OCI-LY3 (cell line): ENCODE measurements at regions not wholly inside any gene's neighbourhood (a gene's known extent, or its start where the extent isn't known, plus 50 kb on each side); places are given as distances from the start of the nearest gene placed in this dataset.

Experiments used
- H2AFZ ChIP-seq: fragments of 200-600, 300-600 bp; shearing (Covaris generic); 2 replicates; pipeline ENCODE4 v1.6.0; 2014; ENCODE audit warnings: antibody characterized with exemption, low read depth, low read length
- H3K27ac ChIP-seq: fragments of 200-600, 300-600 bp; sonication (generic); 2 replicates; pipeline ENCODE4 v1.5.1; 2014; ENCODE audit warnings: mild to moderate bottlenecking, low read length, moderate library complexity, mixed read lengths
- H3K27me3 ChIP-seq: fragments of 200-600, 300-600 bp; sonication (generic); 2 replicates; pipeline ENCODE4 v1.6.1; 2014; ENCODE audit warnings: low read depth, low read length, mixed read lengths
- H3K36me3 ChIP-seq: fragments of 200-600, 300-600 bp; sonication (generic); replicated peaks from 2 replicates; pipeline ENCODE3; 2014; ENCODE audit warnings: low read depth, low read length, mixed read lengths
- H3K4me1 ChIP-seq: fragments of 300-600, 200-600 bp; sonication (generic); 2 replicates; pipeline ENCODE4 v1.6.1; 2014; ENCODE audit warnings: low read length, mixed read lengths
- H3K4me2 ChIP-seq: fragments of 200-600, 300-600 bp; sonication (generic); 2 replicates; pipeline ENCODE4 v1.6.1; 2014; ENCODE audit warnings: low read length, mixed read lengths
- H3K4me3 ChIP-seq: fragments of 300-600, 200-600 bp; sonication (generic); 2 replicates; pipeline ENCODE4 v1.5.1; 2014; ENCODE audit warnings: antibody characterized with exemption, mild to moderate bottlenecking, low read length, moderate library complexity
- H3K79me2 ChIP-seq: fragments of 300-600, 200-600 bp; shearing (Covaris generic); 2 replicates; pipeline ENCODE4 v1.6.1; 2014; ENCODE audit warnings: mild to moderate bottlenecking, low read length, mixed read lengths
- H3K9ac ChIP-seq: fragments of 300-600, 200-600 bp; shearing (Covaris generic); 2 replicates; pipeline ENCODE4 v1.6.0; 2014; ENCODE audit warnings: mild to moderate bottlenecking, low read length, moderate library complexity
- H3K9me3 ChIP-seq: fragments of 200-600, 300-600 bp; shearing (Covaris generic); 2 replicates; pipeline ENCODE4 v1.6.1; 2014; ENCODE audit warnings: low read length, mixed read lengths; ENCODE audit not compliant: insufficient read depth
- H4K20me1 ChIP-seq: fragments of 200-600, 300-600 bp; sonication (generic); 2 replicates; pipeline ENCODE4 v1.6.1; 2016; ENCODE audit warnings: low read length, mixed read lengths; ENCODE audit not compliant: insufficient read depth
- EZH2phosphoT487 ChIP-seq: fragments of 200-600 bp; shearing (Covaris generic); IDR thresholded peaks from 2 replicates; pipeline ENCODE4 v1.6.1; 2018; ENCODE audit warnings: antibody characterized with exemption, mixed run types, low read depth
- TF ChIP-seq, protein P1 (sequence below): fragments of 200-600, 300-600 bp; sonication (generic); IDR thresholded peaks from 2 replicates; pipeline ENCODE4 v1.5.1; 2014; ENCODE audit warnings: antibody characterized with exemption, low read length, low read depth

DNA sequence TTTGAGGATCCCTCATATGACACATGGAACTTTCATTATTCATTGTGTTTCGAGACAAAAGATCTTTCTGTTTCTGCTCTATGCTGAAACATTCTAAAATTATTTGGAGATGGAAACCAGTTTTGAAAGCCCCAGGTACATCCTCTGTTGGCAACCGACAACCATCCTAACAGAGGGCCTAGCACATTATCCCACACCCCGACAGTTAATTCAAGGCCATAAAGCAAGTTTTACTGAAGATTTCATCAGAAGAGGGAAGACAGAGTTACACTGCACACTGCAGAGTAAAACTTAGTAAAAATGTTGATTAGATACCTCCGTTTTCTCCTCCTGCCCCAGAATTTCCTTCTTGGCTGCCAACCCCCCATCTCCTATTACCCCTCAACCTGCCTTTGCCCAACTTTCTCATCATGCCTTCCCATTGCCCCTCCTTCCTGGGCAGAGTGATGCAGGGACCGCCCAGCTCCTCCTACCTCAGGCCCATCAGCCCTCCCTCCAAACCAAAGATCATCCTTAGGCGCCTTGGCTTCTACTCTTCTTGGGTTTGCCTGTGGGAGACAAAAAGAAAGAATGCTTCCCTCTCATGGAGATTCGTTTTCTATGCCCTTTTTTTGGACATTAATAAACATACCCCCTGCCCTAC, 52.9 kb upstream of the CITED4 start:
- no peaks in the 10 kb centered on the region for H3K36me3 ChIP-seq
- H4K20me1 ChIP-seq: no peaks in the 10 kb centered on the region
- H3K79me2 ChIP-seq: no peaks in the 10 kb centered on the region
- H3K9ac ChIP-seq: no peak overlapping the region
- H3K4me3 ChIP-seq: no peak overlapping the region
- no peak overlapping the region for H3K27ac ChIP-seq
- no peaks in the 10 kb centered on the region for H3K9me3 ChIP-seq
- H3K27me3 ChIP-seq: no peaks in the 10 kb centered on the region
- H3K4me1 ChIP-seq: no peaks in the 10 kb centered on the region
- TF ChIP-seq, protein P1, sequence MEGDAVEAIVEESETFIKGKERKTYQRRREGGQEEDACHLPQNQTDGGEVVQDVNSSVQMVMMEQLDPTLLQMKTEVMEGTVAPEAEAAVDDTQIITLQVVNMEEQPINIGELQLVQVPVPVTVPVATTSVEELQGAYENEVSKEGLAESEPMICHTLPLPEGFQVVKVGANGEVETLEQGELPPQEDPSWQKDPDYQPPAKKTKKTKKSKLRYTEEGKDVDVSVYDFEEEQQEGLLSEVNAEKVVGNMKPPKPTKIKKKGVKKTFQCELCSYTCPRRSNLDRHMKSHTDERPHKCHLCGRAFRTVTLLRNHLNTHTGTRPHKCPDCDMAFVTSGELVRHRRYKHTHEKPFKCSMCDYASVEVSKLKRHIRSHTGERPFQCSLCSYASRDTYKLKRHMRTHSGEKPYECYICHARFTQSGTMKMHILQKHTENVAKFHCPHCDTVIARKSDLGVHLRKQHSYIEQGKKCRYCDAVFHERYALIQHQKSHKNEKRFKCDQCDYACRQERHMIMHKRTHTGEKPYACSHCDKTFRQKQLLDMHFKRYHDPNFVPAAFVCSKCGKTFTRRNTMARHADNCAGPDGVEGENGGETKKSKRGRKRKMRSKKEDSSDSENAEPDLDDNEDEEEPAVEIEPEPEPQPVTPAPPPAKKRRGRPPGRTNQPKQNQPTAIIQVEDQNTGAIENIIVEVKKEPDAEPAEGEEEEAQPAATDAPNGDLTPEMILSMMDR: no peak
- no peak for TF ChIP-seq EZH2phosphoT487
- no peak overlapping the region for H2AFZ ChIP-seq
- H3K4me2 ChIP-seq: no peak overlapping the region

DNA sequence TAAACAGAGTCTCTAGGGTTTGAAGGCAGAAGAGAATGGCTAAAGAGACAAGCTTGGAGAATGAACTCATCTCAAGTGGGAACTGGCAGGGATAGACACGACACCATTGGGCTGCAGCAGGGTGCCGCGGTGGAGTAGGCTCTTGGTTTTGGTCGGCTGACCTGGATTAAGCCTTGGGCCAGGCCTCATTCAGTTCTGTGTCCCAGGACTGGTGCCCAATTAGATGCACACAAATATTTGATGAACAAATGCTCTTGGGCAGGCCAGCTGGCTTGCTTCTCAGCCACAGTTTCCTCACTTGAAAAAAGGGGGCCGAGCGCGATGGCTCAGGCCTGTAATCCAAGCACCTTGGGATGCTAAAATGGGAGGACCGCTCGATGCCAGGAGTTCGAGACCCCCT, 53.4 kb upstream of the CITED4 start:
- H3K27me3 ChIP-seq: no peaks in the 10 kb centered on the region
- no peak overlapping the region for H3K4me2 ChIP-seq
- no peaks in the 10 kb centered on the region for H3K9me3 ChIP-seq
- TF ChIP-seq, protein P1: no peak
- TF ChIP-seq EZH2phosphoT487: no peak
- H2AFZ ChIP-seq: no peak overlapping the region
- H3K36me3 ChIP-seq: no peaks in the 10 kb centered on the region
- no peak overlapping the region for H3K9ac ChIP-seq
- no peak overlapping the region for H3K27ac ChIP-seq
- H4K20me1 ChIP-seq: no peaks in the 10 kb centered on the region
- H3K4me3 ChIP-seq: no peak overlapping the region
- H3K79me2 ChIP-seq: no peaks in the 10 kb centered on the region
- H3K4me1 ChIP-seq: no peaks in the 10 kb centered on the region

DNA sequence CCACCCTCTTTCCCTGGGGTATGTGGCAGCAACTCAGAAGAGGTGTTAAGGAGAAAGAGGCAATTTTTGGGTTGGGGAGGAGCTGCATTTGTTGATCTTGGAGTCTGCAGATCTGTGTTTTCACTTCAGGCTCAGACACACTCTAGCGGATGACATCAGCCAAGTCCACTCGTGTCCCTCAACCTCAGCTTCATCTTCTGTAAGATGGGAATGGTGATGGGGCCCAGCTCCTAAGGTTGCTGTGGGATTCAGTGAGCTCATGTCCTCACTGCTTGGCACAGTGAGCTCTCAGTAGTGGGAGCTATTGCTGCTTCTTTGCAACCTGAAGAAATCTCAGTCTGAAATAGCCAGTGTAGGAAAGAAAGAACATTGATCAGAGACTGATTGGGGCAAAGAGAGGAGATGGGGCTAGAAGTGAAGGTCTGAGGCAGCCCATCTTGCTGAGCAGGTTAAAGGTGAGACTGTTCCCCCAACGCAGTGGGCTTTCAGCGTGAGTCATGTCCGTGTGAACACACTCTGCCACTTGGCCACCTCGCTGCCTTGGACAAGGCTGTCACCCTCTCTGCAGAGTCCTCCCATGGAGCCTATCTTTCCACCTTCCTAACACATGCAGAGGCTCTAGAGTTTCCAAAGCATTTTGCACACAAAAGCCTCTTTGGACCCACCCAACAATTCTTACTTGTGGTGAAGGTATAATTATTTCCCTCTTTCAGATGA, 56.0 kb upstream of the CITED4 start:
- Histone ChIP-seq H3K9me3 (no peaks in the 10 kb centered on the region), H3K79me2 (no peaks in the 10 kb centered on the region), H3K4me2 (no peak overlapping the region), H3K27me3 (no peaks in the 10 kb centered on the region), H3K9ac (no peak overlapping the region), H3K4me3 (no peak overlapping the region), H2AFZ (no peak overlapping the region), H3K36me3 (no peaks in the 10 kb centered on the region), H4K20me1 (no peaks in the 10 kb centered on the region), H3K4me1 (no peaks in the 10 kb centered on the region), H3K27ac (no peak overlapping the region)
- TF ChIP-seq, protein P1: no peak
- no peak for TF ChIP-seq EZH2phosphoT487

DNA sequence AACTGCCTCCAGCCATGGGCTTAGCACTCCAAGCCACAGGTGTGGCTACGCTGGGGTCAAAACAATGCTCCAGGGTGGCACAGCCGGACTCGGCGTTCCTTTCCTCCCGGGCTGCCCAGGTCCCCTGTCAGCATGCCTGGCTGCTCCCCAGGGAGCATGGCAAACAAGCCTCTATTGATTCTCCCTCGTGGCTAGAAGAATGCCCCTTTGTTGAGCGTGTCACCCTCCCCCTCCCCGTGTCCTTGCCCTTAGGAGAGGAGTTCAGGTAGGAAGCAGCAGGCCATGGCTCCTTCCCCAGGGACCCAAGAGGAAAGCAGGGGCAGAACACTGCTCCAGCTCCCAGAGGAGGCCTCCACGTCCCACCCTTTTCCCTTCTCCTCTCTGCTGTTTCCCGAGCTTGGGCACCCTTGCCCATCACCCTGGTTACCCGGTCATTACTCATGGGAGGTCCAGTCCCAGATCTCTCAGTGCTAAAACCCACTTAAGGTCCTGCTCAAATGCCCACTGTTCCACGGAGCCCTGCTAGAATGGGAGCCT, 57.4 kb upstream of the CITED4 start:
- H3K36me3 ChIP-seq: no peaks in the 10 kb centered on the region
- H4K20me1 ChIP-seq: no peaks in the 10 kb centered on the region
- H3K79me2 ChIP-seq: no peaks in the 10 kb centered on the region
- no peaks in the 10 kb centered on the region for H3K9me3 ChIP-seq
- H3K9ac ChIP-seq: no peak overlapping the region
- H3K27ac ChIP-seq: no peak overlapping the region
- no peak for TF ChIP-seq EZH2phosphoT487
- TF ChIP-seq, protein P1: no peak
- H3K4me1 ChIP-seq: no peaks in the 10 kb centered on the region
- H3K4me2 ChIP-seq: no peak overlapping the region
- no peak overlapping the region for H3K4me3 ChIP-seq
- H3K27me3 ChIP-seq: no peaks in the 10 kb centered on the region
- no peak overlapping the region for H2AFZ ChIP-seq
